Prostate gland (tissue), 2 donors: ENCODE measurements at regions not wholly inside any gene's neighbourhood (a gene's known extent, or its start where the extent isn't known, plus 50 kb on each side); places are given as distances from the start of the nearest gene placed in this dataset.

Source experiments
- CTCF ChIP-seq, 4 experiments: fragments of 200-600 bp in 2 of 4; fragments of 450-650 bp in 2 of 4; sonication (generic) in 2 of 4; IDR thresholded peaks; 1 replicate in 3 of 4; 2 replicates in 1 of 4; pipeline ENCODE4 v1.5.1; 2016 to 2019; ENCODE audit warnings: antibody characterized with exemption in 4 of 4, mild to moderate bottlenecking in 2 of 4, moderate library complexity in 2 of 4
- POLR2A ChIP-seq: fragments of 450-650 bp; IDR thresholded peaks from one replicate; pipeline ENCODE4 v1.6.1; 2016; ENCODE audit warnings: antibody characterized with exemption, mild to moderate bottlenecking
- POLR2AphosphoS5 ChIP-seq: sonication (generic); formaldehyde crosslinking; IDR thresholded peaks from one replicate; pipeline ENCODE4 v1.6.1; 2017; ENCODE audit warnings: antibody characterized with exemption

DNA sequence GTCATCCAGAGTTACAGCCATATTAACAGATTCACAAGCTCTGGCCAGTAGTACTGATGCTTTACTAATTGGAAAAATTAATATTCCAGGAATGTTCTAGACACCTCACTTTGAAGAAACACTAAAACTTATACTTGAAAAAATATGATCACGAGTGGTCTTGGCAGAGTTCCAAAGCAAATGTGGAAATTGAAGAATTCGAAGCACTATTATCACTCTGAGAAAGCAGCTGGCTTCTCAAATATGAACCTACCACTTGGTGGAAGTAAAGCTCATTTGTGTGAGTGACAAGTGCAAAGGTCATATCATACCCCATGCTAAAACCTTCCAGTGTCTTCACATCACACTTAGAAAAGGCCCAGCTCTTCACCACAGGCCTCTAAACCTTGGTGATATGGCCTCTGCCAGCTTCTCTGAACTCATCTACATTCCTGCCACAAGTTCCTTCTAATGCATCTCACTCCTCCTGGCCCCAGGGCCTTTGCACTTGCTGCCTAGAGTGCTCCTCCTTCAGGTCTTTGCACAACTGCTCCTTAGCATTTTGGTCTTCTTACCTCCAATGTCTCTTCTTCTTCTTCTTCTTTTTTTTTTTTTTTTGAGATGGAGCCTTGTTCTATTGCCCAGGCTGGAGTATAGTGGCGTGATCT lies 175.7 kb upstream of the SMIM23 start:
- no peak for TF ChIP-seq CTCF (IDR thresholded peaks at IDR 0.05)
- TF ChIP-seq POLR2A, result no peak
- no peak for TF ChIP-seq POLR2AphosphoS5
